ENCODE measurements at regions not wholly inside any gene's neighbourhood (a gene's known extent, or its start where the extent isn't known, plus 50 kb on each side); places are given as distances from the start of the nearest gene placed in this dataset.

DNA sequence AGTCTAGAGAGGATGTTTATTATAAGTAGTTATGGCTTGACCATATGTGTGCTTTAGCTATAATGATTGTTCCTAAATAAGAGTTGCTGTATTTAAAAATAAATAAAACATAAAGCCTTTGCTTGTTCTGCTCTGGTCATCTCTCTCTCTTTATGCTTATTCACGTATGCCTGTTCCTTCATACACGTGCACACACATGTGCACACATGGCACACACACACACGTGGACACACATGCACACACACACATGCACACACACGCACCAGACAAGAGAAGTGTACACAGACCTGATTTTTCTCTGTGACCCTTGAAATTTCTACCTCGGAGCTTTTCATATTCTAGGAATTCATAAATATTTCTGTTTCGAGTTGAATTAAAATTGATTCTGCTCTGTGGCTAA is 658.2 kb upstream of the SALL3 start:
- TF ChIP-seq, protein P1, sequence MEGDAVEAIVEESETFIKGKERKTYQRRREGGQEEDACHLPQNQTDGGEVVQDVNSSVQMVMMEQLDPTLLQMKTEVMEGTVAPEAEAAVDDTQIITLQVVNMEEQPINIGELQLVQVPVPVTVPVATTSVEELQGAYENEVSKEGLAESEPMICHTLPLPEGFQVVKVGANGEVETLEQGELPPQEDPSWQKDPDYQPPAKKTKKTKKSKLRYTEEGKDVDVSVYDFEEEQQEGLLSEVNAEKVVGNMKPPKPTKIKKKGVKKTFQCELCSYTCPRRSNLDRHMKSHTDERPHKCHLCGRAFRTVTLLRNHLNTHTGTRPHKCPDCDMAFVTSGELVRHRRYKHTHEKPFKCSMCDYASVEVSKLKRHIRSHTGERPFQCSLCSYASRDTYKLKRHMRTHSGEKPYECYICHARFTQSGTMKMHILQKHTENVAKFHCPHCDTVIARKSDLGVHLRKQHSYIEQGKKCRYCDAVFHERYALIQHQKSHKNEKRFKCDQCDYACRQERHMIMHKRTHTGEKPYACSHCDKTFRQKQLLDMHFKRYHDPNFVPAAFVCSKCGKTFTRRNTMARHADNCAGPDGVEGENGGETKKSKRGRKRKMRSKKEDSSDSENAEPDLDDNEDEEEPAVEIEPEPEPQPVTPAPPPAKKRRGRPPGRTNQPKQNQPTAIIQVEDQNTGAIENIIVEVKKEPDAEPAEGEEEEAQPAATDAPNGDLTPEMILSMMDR (conservative IDR thresholded peaks at IDR 0.05 in 1 of 2, IDR thresholded peaks at IDR 0.05 in 1 of 2; ENCODE audit: low read depth in 1 of 2, low read length in 2 of 2), result no peak
- TF ChIP-seq EZH2 (IDR thresholded peaks at IDR 0.05; ENCODE audit: low read length, missing control alignments), result no peak

Data from fibroblast of lung (primary cell).